Epithelial cell of prostate (primary cell): ENCODE measurements at regions not wholly inside any gene's neighbourhood (a gene's known extent, or its start where the extent isn't known, plus 50 kb on each side); places are given as distances from the start of the nearest gene placed in this dataset.
A peak's percentile ranks its signal among the peaks of the same experiment; 100 is the strongest.

Source experiments
- DNase-seq: peaks from one replicate; pipeline ENCODE4 v3.0.0-alpha.2; 2011; ENCODE audit warnings: low read depth, low spot score
- H3K27ac ChIP-seq: fragments of 450-650 bp; 2 replicates; pipeline ENCODE4 v1.5.1; 2017; ENCODE audit warnings: mild to moderate bottlenecking

DNA sequence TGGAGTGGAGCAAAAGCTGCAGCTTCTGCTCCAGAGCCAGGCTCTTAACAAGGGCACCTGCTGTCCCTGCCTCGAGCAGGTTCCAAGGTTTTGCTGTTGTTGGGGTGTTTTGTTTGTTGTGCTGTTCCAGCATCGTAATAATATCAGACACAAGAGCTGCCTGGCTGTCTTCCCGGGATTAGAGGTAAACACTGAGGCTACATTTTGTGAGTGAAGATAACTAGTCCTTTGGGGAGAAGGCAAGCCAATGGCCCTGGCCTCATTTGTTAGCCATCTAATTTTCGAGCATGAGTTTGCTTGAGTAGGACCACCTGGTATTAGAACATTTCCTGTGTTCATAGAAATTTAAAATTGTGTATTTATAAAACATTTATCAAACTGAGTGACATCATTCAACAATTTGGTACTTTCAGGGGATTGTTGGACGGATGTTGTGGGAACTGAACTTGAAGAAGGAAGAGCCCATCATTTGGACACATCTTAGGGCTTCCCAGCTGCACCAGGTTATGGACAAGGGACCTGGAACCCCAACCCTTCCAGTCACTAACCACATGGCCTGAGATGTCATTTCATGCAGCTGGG is 555.0 kb downstream of the TNS3 start:
- no peak overlapping the region for H3K27ac ChIP-seq
- DNase-seq: no peak

DNA sequence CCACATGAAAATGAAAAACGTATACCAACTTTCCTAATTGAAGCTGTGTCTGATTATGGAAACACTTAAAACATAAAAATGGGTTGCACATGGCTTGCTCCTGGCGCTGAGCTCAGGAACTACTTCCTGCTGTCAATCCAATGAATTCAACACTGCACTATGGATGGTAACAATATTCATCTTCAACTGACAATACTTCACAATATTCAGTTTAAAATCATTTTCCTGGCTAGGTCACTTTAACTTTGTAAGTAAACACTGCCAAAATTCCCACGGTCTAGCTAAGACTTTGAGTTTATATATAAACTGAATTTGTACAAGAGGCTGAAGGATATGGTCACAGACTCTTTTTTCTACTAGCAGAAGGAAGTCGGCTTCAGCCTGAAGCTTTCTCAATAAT is 556.9 kb downstream of the TNS3 start:
- no peak for DNase-seq
- no peak overlapping the region for H3K27ac ChIP-seq

DNA sequence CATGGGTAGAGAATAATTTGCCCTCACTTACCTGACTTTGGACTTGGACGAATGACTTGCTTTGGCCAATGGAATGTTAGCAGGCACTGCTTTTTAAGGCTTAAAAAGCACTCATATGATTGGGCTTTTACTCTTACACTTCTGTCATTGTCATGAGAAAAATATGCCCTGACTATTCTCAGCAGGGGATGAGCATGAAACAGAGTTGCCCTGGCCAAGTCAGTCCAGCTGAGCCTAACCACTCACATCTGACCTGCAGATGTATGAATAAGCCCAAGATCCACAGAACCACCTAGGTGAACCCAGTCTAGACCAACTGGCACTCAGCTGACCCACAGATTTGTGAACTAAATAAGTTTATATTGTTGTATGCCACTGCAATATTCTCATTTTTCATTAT is 573.5 kb downstream of the TNS3 start:
- no peak overlapping the region for H3K27ac ChIP-seq

DNA sequence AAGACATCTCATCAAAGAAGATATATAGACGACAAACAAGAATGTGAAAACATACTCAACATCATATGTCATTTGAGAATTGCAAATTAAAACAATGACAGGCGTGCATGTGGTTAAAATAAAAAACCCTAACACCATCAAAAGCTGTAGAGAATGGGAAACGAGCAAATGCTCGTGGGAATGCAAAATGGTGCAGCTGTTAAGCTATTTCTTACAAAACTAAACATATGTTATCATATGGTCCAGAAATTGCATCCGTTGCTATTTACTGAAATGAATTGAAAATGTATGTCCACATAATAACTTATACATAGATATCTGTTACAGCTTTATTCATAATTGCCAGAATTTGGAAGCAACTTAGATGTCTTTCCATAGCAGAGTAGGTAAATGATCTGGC is 574.4 kb downstream of the TNS3 start:
- no peak for DNase-seq
- H3K27ac ChIP-seq: no peak overlapping the region

More for the DNA sequence above, 573.5 kb downstream of the TNS3 start:
- no peak for DNase-seq

DNA sequence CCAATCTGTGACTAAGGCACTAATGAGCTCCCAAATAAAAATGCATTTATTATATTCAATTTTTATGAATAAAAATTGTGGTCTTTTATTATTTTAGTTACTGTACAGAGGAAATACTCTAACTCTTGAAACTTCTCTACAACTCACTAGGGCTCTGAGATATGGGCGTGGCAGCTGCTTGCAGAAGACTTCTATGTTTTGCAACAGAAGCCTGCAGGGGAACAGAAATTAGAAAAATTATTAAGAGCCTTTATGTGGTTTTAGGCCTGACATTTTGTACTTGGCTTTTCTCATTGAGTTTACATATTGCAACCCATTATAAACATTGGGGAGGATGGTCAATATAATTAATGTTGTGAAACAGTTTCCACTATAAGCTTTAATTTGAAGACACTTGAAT is 581.4 kb downstream of the TNS3 start:
- DNase-seq: no peak
- H3K27ac ChIP-seq: no peak overlapping the region

DNA sequence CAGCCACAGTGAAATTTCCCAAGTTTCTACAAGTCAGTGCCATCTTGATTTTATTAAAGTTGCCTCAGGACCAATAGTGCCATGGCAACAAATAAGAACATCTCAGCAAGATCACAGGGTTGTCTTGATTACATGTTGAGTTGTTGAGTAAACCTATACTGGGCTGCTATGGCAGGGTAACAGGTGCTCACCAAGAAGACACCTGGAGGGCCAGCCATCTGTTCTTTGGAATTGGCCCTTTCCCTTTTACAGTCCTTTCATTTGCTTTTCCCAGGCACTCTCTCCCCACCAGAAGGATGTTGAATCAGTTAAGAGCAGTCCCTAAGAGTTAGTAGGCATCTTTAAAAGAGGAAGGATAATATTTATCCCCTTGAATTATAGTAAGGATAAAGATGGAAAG is 582.0 kb downstream of the TNS3 start:
- DNase-seq: no peak

DNA sequence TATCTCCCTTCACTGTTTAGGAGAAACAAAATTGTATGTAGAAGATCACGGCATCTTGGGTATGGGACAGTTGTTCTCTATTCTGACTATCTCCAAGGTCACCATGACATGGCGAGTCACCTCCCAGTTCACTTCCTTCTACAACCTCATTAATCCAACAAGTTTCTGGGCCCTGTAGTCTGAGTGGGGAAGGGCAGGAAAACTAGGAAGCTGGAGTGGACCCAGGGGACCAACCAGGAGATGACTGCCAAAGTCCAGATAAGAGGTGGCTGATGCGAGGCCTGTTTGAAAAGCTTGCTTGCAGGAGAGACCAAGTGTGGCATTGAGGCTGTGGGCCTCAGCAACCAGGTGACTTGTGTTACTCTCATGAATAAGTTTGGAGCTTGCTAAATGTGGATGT is 584.9 kb downstream of the TNS3 start:
- no peak for DNase-seq
- H3K27ac ChIP-seq: no peak overlapping the region

More for the DNA sequence above, 582.0 kb downstream of the TNS3 start:
- H3K27ac ChIP-seq: no peak overlapping the region

DNA sequence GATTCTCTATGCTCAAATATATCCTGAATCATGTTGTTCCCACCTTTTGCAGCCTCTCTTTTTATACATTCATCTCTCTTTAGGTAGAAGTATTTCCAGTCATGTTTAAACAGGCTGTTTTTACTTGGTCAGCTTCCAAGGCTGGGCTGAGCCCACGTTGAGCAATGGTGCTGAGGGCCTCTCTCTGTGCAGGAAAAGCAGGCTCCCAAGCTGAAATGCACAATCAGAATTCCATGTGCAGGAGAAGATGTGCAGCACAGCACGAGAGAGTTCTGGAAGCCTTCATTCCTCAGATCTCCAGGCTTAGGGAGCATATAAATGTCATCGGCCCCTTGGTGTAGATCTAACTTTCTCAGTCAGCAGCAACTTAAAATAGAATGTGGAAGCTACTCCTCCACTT is 588.5 kb downstream of the TNS3 start:
- no peak for DNase-seq
- H3K27ac ChIP-seq: no peak overlapping the region

DNA sequence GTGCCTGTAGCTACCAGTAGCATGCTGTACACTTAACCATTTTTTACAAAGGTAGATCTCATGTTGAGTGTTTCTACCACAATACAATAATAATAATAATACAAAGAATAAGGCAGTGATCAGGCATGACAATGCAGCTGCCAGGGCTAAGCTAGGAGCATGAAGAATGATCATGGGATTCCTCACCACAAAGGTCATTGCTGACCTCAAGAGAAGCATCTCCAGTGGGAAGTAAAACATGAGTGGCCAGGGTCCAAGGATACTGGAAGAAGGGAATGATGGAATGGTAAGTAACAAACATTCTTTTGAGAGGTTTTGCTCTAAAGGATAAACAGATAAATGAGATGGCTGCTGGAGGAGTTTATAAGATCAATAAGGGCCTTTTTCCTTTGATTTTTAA is 591.1 kb downstream of the TNS3 start:
- H3K27ac ChIP-seq: no peak overlapping the region
- DNase-seq: no peak

DNA sequence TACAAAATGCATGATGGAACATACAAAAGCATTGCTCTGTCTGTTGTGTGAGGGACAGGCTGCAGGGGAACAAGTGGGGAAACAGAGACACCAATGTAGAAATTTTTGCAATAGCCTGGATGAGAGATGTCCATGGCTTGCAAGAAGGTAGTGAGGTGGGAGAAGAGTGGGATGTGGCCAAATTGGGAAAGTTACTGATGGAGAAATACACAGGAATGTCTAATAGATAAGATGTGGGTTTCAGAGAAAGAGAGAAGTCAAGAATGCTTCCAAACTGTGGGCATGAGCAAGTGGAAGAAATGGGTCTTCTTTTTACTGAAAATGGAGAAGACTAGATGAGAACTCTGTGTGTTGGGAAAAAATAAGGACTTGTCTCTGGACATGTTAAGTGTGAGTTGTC is 592.7 kb downstream of the TNS3 start:
- no peak overlapping the region for H3K27ac ChIP-seq
- DNase-seq: no peak

DNA sequence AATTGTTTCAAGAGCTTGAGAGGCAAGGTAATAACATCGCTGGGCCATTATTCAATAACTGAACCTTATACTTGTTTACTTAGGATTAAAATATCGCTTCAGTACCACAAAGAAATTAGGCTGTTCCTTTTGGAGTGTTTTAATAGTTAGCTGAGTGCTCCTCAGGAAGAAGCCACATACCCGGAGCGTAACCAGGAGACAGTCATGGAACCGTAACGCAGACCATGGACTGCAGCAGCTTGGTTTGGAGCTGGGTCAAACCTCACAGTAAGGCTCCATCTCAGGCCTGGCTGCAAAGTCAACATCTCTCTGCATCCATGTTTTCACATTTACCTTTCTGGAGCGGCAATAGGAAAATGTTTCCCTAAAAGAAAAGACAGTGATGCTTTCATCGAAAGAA is 599.0 kb downstream of the TNS3 start:
- H3K27ac ChIP-seq: no peak overlapping the region
- DNase-seq: no peak

DNA sequence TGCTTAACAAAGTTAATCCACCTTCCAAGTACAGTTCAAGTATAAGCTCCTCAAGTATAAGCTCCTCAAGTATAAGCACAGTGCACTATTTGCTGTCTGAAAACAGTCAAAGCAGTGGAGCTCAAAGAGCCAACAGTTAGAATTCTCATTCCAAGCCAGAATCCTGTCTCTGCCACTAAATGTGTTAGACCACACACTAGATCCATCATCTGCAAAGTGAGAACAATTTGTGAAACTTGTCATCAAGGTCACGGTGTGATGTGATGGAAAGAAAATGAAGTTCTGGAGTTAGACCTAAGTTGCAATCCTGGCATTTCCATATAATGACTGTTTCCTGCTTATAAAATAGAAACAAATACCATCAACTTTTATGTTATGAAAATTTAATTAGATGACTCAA is 602.5 kb downstream of the TNS3 start:
- DNase-seq: no peak
- H3K27ac ChIP-seq: no peak overlapping the region

DNA sequence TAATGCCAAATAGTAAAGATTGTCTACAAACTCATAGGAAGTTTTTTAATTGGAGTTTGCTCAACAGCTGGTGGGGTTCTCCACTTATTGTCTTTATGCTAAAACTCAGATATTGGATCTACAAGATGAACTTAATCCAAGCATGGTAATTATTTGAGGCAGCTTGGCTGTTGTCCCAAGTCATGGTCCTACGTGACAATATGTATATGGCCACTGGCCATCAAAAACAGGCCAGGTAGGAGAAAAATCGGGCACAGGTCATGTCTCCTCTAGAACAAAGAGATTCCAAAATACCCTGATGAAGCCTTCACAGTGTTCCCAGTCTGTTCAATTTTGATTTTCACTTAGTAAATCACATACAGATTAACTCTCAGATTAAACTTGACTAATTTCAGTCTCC is 606.4 kb downstream of the TNS3 start:
- DNase-seq: no peak
- H3K27ac ChIP-seq: no peak overlapping the region

DNA sequence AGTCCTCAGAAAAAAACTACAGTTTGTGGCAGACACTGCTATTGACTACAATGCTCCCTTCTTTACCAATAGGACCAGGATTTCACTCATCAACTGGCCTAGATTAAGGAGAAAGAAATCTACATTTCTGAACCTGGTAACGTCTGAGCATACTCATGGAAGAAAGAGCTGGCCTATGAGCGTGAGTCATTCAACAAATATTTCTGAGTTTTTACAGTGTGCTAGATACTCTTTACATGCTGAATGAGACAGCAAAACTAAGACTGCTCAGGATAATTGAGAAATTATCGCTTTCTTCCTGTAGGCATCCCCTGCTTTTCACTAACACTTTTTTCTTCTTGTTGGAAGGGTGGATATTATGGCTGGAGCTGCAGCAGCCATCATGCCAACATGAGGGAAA is 609.7 kb downstream of the TNS3 start:
- no peak for DNase-seq
- H3K27ac ChIP-seq: peak overlapping the region; percentile 51

DNA sequence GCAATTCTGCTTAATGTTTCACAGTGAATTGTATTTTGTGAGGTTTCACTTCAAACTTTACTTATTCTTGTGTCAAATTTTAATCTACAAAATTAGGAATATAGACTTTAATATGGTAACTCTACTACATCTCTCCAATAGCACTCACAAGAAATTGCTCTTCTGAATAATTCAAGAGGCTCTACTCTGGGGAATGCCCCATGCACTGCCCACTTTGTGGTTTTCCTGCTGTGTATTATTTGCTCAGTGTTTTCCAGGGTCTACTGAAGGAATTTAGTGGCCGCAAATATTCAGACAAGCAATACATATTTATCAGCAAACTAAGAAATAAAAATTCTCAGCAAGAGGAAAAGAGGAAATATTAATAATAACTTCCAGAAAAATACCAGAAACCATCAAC is 611.4 kb downstream of the TNS3 start:
- no peak for DNase-seq

DNA sequence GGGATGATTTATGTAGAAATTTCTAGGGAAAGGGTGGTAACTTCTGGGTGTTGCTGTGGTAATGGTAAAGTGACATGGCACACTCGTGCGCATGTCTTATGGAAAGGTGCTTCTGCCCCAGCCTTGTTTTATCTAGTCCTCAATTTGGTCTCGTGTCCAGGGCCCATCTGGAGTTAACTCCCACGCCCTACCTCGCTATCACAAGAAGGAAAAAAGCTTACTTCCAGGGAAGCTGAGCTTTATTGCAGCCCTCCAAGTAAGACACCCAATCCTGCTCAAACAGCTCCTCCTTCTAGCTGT is 611.8 kb downstream of the TNS3 start:
- H3K27ac ChIP-seq: no peak overlapping the region
- no peak for DNase-seq

More for the DNA sequence above, 611.4 kb downstream of the TNS3 start:
- H3K27ac ChIP-seq: no peak overlapping the region

DNA sequence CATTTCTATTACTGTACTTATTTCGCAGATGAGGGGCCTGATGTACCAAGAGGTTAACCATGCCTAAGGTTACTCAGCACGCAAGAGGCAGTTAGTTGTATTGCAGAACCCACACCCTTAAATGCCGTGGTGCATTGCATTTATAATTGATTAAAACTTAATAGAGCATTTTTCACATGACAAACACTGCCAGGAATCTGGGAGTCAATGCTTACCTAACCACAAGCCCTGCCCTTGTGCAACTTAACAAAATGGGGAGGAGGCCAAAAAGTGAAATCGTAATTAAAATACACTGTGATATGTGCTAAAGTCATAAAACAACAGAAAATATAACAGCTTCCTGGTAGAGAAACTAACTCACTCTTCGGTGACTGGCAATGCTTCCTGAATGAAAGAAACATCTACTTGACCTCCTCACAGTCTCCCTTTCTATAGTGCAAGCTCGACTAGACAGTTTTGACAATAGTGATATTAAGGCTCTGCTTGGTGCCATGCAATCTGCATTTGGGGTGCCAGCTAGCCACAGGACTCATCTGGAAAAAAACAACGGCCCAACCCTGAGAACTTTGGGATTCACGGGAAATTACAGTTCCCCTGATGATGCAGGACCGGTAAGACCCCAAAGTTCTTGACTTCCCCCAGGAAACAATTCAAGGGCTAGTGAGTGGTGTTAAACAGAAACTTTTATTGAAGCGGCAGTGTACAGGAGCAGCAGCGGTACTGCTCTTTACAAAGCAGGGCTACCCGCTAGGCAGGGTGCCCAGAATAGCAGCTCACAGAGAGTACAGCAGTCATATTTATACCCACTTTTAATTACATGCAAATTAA is 612.4 kb downstream of the TNS3 start:
- no peak overlapping the region for H3K27ac ChIP-seq
- peak; percentile 44 for DNase-seq

DNA sequence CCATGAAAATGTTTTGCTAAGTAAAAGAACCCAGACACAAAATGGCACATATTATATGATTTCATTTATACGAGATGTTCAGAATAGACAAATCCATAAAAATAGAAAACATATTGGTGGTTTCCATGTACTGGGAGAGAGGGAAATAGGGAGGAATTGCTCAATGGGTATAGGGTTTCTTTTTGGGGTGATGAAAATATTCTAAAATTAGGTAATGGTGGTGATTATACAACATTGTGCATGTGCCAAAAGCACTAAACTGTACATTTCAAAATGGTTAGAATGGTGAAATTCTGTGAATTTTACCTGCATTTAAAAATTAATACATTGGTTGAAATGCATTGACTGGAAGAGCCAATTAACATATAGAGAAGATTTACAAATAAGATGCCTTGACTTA is 613.9 kb downstream of the TNS3 start:
- no peak for DNase-seq
- H3K27ac ChIP-seq: no peak overlapping the region

DNA sequence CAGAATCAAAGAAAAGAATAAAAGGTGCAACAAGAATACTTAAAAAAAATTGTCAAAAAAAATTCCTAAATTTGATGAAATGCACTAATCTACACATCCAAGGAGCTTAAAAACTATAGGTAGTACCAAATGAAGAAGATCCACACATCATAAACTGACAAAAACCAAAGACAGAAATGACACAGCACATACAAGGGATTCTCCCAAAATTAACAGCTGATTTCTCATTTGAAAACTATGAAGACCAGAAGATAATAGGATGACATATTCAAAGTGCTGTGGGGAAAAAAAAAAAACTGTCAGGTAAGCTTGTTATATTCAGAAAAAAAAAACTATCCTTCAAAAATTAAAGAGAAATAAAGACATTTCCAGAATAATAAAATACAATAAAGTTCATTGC is 618.2 kb downstream of the TNS3 start:
- no peak overlapping the region for H3K27ac ChIP-seq
- no peak for DNase-seq

DNA sequence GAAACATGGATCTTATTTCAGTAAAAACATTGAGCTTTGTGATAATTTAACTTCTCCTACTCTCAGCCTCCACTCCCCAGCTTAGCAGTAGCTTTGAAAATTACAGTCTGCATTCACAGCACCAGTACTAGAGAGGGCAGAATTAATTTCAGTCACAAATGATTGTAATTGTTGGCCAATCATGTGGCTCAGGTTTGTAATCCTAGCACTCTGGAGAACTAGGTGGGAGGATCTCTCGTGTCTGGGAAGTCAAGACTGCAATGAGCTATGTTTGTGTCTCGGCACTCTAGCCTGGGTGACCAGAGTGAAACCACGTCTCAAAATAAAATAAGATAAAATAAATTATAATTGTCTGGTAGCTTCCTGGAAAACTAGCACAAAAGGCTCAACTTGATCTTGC is 620.9 kb downstream of the TNS3 start:
- no peak overlapping the region for H3K27ac ChIP-seq
- DNase-seq: no peak

DNA sequence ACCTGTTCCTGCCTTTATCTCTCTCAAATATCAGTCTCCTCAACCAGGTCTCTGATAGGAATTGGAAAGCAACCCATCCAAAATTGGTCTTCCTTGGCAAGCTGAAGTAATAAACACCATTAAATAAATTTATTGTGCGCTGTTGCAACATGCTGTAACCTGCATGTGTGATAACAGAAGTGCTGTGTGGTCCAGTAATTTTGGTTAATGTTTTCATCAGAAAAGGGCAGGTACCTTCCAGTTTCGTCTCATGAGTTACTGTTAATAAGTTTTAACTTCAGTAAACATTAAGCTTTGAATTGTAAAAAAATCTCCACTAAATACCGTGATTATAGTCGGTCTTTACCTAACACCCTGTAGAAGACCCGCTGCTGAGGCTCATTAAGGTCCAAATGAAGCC is 624.7 kb downstream of the TNS3 start:
- no peak for DNase-seq

DNA sequence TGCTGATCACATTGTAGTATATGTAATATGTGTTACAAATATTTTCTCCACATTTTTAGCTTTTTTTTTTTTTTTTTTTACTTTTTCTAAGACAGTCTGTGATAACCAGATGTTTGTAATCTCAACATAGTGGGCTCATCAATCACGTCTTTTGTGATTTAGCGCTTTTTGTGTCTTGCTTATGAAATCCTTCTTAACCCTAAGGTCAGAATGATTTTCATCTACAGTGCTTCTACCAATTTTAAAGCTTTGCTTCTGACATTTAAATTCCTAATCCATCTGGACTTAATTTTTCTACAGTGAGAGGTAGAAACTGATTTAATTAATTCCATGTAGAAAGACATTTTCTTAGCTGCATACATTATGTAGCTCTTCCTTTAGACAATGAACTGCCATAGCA is 626.4 kb downstream of the TNS3 start:
- no peak for DNase-seq

More for the DNA sequence above, 624.7 kb downstream of the TNS3 start:
- no peak overlapping the region for H3K27ac ChIP-seq

More for the DNA sequence above, 626.4 kb downstream of the TNS3 start:
- H3K27ac ChIP-seq: no peak overlapping the region
